ENCODE measurements at regions not wholly inside any gene's neighbourhood (a gene's known extent, or its start where the extent isn't known, plus 50 kb on each side); places are given as distances from the start of the nearest gene placed in this dataset.

DNA sequence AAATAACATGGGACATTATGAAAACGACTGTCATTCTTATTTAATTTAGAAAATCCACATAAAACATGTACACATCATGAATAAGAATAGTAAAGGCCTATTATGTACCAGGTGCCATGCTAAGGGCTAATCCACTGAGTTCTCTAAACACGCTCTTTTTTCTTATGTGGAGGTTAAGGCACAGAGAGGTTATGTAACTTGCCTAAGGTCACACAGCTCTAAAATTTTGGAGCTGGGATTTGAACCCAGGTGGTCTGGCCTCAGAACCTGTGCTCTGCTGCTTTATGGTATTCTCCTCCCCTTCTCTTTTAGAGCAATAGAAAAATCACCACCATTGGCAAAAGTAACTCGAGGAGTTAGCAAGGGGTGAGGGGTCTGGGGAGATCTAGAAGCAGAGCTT lies 156.9 kb upstream of the ZNF536 start:
- H3K27ac Mint-ChIP-seq, result no peak overlapping the region
- TF ChIP-seq, protein P1, sequence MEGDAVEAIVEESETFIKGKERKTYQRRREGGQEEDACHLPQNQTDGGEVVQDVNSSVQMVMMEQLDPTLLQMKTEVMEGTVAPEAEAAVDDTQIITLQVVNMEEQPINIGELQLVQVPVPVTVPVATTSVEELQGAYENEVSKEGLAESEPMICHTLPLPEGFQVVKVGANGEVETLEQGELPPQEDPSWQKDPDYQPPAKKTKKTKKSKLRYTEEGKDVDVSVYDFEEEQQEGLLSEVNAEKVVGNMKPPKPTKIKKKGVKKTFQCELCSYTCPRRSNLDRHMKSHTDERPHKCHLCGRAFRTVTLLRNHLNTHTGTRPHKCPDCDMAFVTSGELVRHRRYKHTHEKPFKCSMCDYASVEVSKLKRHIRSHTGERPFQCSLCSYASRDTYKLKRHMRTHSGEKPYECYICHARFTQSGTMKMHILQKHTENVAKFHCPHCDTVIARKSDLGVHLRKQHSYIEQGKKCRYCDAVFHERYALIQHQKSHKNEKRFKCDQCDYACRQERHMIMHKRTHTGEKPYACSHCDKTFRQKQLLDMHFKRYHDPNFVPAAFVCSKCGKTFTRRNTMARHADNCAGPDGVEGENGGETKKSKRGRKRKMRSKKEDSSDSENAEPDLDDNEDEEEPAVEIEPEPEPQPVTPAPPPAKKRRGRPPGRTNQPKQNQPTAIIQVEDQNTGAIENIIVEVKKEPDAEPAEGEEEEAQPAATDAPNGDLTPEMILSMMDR (IDR thresholded peaks at IDR 0.05), result no peak
- H3K4me3 Mint-ChIP-seq, result no peak overlapping the region
- no peaks in the 10 kb centered on the region for H3K36me3 Mint-ChIP-seq (ENCODE audit: low read depth)
- no peaks in the 10 kb centered on the region for H3K4me1 Mint-ChIP-seq (ENCODE audit: low read depth)
- peaks cover 6% of the 10 kb centered on the region for H3K9me3 Mint-ChIP-seq
- no peaks in the 10 kb centered on the region; the same call in 1 of the 2 replicates for H3K27me3 Mint-ChIP-seq (ENCODE audit: insufficient read depth)
- no peak for DNase-seq

DNA sequence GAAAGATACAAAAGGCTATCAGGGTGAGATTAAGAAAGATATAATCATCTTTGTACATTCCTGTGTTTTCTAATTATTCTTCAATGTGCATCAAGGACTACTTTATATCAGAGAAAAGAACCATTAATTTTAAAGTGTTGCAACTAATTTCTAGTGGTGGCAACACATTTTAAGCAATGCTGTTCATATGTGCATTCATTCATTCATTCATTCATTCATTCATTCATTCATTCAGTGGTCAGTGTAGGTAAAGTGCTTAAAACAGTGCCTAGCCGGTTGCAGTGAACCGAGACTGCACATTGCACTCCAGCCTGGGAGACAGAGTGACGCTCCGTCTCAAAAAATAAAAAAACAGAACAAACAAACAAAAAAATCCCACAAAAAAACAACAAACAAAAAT lies 155.7 kb upstream of the ZNF536 start:
- DNase-seq, result no peak

DNA sequence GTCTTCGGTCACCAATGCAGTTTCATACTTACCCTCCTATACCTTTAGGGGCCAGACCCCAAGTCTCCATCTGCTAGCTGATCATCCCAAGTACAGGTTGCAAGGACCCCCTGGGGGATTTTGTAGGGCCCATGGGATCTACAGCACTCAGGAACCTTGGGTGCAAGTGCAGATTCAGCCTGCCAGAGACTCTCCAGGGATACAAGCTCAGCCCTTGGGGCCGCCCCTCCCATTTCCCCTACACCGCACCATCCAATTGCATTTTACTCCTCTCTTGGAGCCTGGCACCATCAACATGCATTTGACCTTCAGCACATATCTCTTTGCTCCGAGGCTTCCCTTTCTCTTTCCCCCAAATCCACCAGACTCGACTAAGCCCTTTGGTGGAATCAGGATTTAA lies 154.7 kb upstream of the ZNF536 start:
- H3K4me3 Mint-ChIP-seq, result no peak overlapping the region
- peaks cover 5% of the 10 kb centered on the region; the same call in 1 of the 2 replicates for H3K9me3 Mint-ChIP-seq
- TF ChIP-seq, protein P1 (IDR thresholded peaks at IDR 0.05), result no peak
- no peaks in the 10 kb centered on the region for H3K36me3 Mint-ChIP-seq (ENCODE audit: low read depth)
- H3K4me1 Mint-ChIP-seq (ENCODE audit: low read depth), result no peaks in the 10 kb centered on the region
- H3K27ac Mint-ChIP-seq, result no peak overlapping the region
- DNase-seq, result no peak
- no peaks in the 10 kb centered on the region for H3K27me3 Mint-ChIP-seq (ENCODE audit: insufficient read depth)

More for the DNA sequence above, 155.7 kb upstream of the ZNF536 start:
- Mint-ChIP-seq H3K9me3 (peaks cover 6% of the 10 kb centered on the region), H3K4me1 (ENCODE audit: low read depth) (no peaks in the 10 kb centered on the region), H3K27ac (no peak overlapping the region), H3K36me3 (ENCODE audit: low read depth) (no peaks in the 10 kb centered on the region), H3K4me3 (no peak overlapping the region), H3K27me3 (ENCODE audit: insufficient read depth) (no peaks in the 10 kb centered on the region)
- TF ChIP-seq, protein P1 (IDR thresholded peaks at IDR 0.05), result no peak

DNA sequence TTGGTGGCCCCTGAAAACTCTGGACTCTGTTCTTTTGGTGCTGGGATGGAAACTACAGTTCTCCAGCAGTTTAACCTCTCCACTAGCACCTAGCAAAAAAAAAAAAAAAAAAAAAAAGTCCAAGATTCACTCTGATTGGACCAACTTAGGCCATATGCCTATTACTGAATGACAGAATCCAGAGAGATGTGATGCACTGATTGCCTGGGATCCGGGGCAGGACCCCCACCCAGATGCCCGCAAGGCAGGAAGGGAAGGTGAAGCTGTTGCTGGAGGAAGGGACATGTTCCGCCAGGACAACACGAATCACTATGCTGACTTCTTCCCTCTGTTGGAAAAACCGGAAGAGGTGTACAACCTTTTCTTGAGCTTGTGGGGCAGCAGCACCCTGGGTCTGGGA lies 152.5 kb upstream of the ZNF536 start:
- Mint-ChIP-seq H3K9me3 (no peaks in the 10 kb centered on the region; the same call in 1 of the 2 replicates), H3K4me3 (no peak overlapping the region), H3K36me3 (ENCODE audit: low read depth) (no peaks in the 10 kb centered on the region), H3K27me3 (ENCODE audit: insufficient read depth) (peaks cover 7% of the 10 kb centered on the region), H3K27ac (no peak overlapping the region), H3K4me1 (ENCODE audit: low read depth) (peaks cover 2% of the 10 kb centered on the region; the same call in 1 of the 2 replicates)
- no peak for DNase-seq
- TF ChIP-seq, protein P1 (IDR thresholded peaks at IDR 0.05), result no peak

DNA sequence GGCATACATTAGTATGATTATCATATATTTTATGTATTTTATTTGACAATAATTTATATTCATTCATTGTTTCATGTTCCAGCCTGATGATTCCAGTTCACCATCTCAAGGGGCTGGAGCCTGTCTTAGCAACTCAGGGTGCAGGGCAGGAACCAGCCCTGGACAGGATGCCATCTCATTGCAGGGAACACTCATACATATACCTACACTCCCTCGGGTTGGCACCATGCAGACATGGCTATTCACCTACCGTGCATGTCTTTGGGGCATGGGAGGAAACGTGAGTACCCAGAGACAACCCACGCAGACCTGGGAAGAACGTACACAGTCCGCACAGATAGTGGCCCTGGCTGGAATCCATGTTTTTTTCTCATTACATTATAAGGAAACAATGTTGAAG lies 151.0 kb upstream of the ZNF536 start:
- no peak overlapping the region for H3K4me3 Mint-ChIP-seq
- TF ChIP-seq, protein P1 (IDR thresholded peaks at IDR 0.05), result no peak
- H3K27ac Mint-ChIP-seq, result no peak overlapping the region
- peaks cover 14% of the 10 kb centered on the region for H3K27me3 Mint-ChIP-seq (ENCODE audit: insufficient read depth)
- no peak for DNase-seq
- H3K36me3 Mint-ChIP-seq (ENCODE audit: low read depth), result no peaks in the 10 kb centered on the region
- peaks cover 9% of the 10 kb centered on the region for H3K4me1 Mint-ChIP-seq (ENCODE audit: low read depth)
- H3K9me3 Mint-ChIP-seq, result no peaks in the 10 kb centered on the region; the same call in 1 of the 2 replicates

DNA sequence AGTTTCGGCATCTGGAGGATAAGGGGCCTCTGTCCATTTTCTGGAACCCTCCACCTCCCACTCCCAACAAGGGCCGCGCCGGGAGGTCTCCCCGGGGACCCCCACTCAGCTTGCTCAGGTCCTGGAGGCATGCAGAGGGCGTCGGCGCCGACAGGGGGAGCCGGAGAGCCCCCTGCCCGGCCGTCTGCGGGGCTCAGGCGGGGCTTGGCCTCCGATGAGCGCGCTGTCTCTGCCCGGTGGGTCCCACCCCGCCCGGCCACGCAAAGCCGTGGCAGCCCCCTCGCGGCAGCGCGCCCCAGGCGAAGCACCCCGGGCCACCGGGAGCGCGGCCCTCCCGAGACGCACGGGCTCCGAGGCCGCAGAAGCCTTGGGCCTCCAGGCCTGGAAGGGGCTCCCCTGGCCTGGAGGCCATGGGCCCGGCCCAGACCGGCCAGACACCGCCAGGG lies 149.7 kb upstream of the ZNF536 start:
- DNase-seq, result no peak
- Mint-ChIP-seq H3K9me3 (no peaks in the 10 kb centered on the region; the same call in 1 of the 2 replicates), H3K4me1 (ENCODE audit: low read depth) (peaks cover 19% of the 10 kb centered on the region), H3K27me3 (ENCODE audit: insufficient read depth) (peaks cover 19% of the 10 kb centered on the region), H3K4me3 (no peak overlapping the region), H3K27ac (no peak overlapping the region), H3K36me3 (ENCODE audit: low read depth) (no peaks in the 10 kb centered on the region)
- TF ChIP-seq, protein P1 (IDR thresholded peaks at IDR 0.05), result peak; percentile 51
